Natural killer cell treated with Interleukin-12 subunit alpha and Interleukin-12 subunit beta and Interleukin-15 and Interleukin-18, amount 100 ng/mL, for 72 hours (primary cell): ENCODE measurements at regions not wholly inside any gene's neighbourhood (a gene's known extent, or its start where the extent isn't known, plus 50 kb on each side); places are given as distances from the start of the nearest gene placed in this dataset.

Experiments used
- ATAC-seq, 2 donors: fragments of 150-1000 bp; cut with Tn5 transposase in 1 of 2; sonication (Bioruptor Pico), chemical (Tn5 transposase) in 1 of 2; 2 replicates each; pipeline ENCODE4 v1.10.0; 2021
- DNase-seq: peaks from one replicate; pipeline ENCODE4 v3.0.0; 2022; ENCODE audit warnings: low spot score
- H3K27ac Mint-ChIP-seq, 2 donors: 1 replicate in 1 of 2; 2 replicates in 1 of 2; pipeline ENCODE4 v1.8.0; 2022; ENCODE audit warnings: mixed read lengths in 2 of 2, mild to moderate bottlenecking in 1 of 2, moderate library complexity in 1 of 2
- H3K27me3 Mint-ChIP-seq, 2 donors: 1 replicate in 1 of 2; 2 replicates in 1 of 2; pipeline ENCODE4 v1.8.0; 2022; ENCODE audit warnings: mixed read lengths in 2 of 2
- H3K36me3 Mint-ChIP-seq: one replicate; pipeline ENCODE4 v1.8.0; 2022; ENCODE audit warnings: mixed read lengths
- H3K4me1 Mint-ChIP-seq, 2 donors: 1 replicate in 1 of 2; 2 replicates in 1 of 2; pipeline ENCODE4 v1.8.0; 2022; ENCODE audit warnings: low read depth in 2 of 2, mixed read lengths in 2 of 2, mild to moderate bottlenecking in 1 of 2
- H3K4me3 Mint-ChIP-seq: one replicate; pipeline ENCODE4 v1.8.0; 2022; ENCODE audit warnings: mixed read lengths
- H3K9me3 Mint-ChIP-seq: 2 replicates; pipeline ENCODE4 v1.8.0; 2022; ENCODE audit warnings: mixed read lengths

GRCh38 chr17:79424471-79425185 lies 186.2 kb downstream of the RBFOX3 start:
- H3K9me3 Mint-ChIP-seq, result no peaks in the 10 kb centered on the region
- H3K27ac Mint-ChIP-seq, result no peak overlapping the region
- no peaks in the 10 kb centered on the region for H3K36me3 Mint-ChIP-seq
- DNase-seq (no peak), ATAC-seq (no peak)
- H3K4me1 Mint-ChIP-seq, result no peaks in the 10 kb centered on the region
- no peak overlapping the region for H3K4me3 Mint-ChIP-seq
- no peaks in the 10 kb centered on the region for H3K27me3 Mint-ChIP-seq

GRCh38 chr17:79423811-79424465 lies 186.9 kb downstream of the RBFOX3 start:
- no peak overlapping the region for H3K27ac Mint-ChIP-seq

GRCh38 chr17:79422236-79422635 lies 188.6 kb downstream of the RBFOX3 start:
- no peak overlapping the region for H3K27ac Mint-ChIP-seq
- ATAC-seq, result no peak
- no peak for DNase-seq

More at GRCh38 chr17:79423811-79424465, 186.9 kb downstream of the RBFOX3 start:
- Mint-ChIP-seq H3K27me3 (no peaks in the 10 kb centered on the region), H3K4me3 (no peak overlapping the region), H3K9me3 (no peaks in the 10 kb centered on the region), H3K36me3 (no peaks in the 10 kb centered on the region), H3K4me1 (no peaks in the 10 kb centered on the region)
- ATAC-seq, result no peak
- DNase-seq, result no peak

GRCh38 chr17:79420318-79421243 lies 190.3 kb downstream of the RBFOX3 start:
- no peaks in the 10 kb centered on the region for H3K4me1 Mint-ChIP-seq
- H3K9me3 Mint-ChIP-seq, result no peaks in the 10 kb centered on the region
- H3K27me3 Mint-ChIP-seq, result peaks cover 0 to 3% of the 10 kb centered on the region in 2 donors
- H3K4me3 Mint-ChIP-seq, result no peak overlapping the region
- ATAC-seq (no peak), DNase-seq (no peak)
- H3K27ac Mint-ChIP-seq, result no peak overlapping the region
- H3K36me3 Mint-ChIP-seq, result no peaks in the 10 kb centered on the region

More at GRCh38 chr17:79422236-79422635, 188.6 kb downstream of the RBFOX3 start:
- no peaks in the 10 kb centered on the region for H3K9me3 Mint-ChIP-seq
- no peaks in the 10 kb centered on the region for H3K36me3 Mint-ChIP-seq
- peaks cover 0 to 3% of the 10 kb centered on the region in 2 donors for H3K27me3 Mint-ChIP-seq
- no peak overlapping the region for H3K4me3 Mint-ChIP-seq
- H3K4me1 Mint-ChIP-seq, result no peaks in the 10 kb centered on the region

- H3K27me3 Mint-ChIP-seq, result peaks cover 0 to 3% of the 10 kb centered on the region in 2 donors
- H3K4me1 Mint-ChIP-seq, result no peaks in the 10 kb centered on the region
- no peak overlapping the region for H3K27ac Mint-ChIP-seq
- no peak for ATAC-seq
- no peak for DNase-seq
- H3K9me3 Mint-ChIP-seq, result no peaks in the 10 kb centered on the region
- no peaks in the 10 kb centered on the region for H3K36me3 Mint-ChIP-seq
- no peak overlapping the region for H3K4me3 Mint-ChIP-seq
Measured at GRCh38 chr17:79417476-79417988, 193.3 kb downstream of the RBFOX3 start.

- Mint-ChIP-seq H3K4me1 (no peaks in the 10 kb centered on the region), H3K27ac (no peak overlapping the region), H3K36me3 (no peaks in the 10 kb centered on the region), H3K4me3 (no peak overlapping the region), H3K9me3 (no peaks in the 10 kb centered on the region), H3K27me3 (peaks cover 0 to 3% of the 10 kb centered on the region in 2 donors)
- no peak for DNase-seq
- no peak for ATAC-seq
Measured at GRCh38 chr17:79415909-79416308, 194.9 kb downstream of the RBFOX3 start.

GRCh38 chr17:79415365-79415764 lies 195.5 kb downstream of the RBFOX3 start:
- no peak overlapping the region for H3K27ac Mint-ChIP-seq
- no peaks in the 10 kb centered on the region for H3K4me1 Mint-ChIP-seq
- no peaks in the 10 kb centered on the region for H3K36me3 Mint-ChIP-seq
- H3K27me3 Mint-ChIP-seq, result peaks cover 0 to 3% of the 10 kb centered on the region in 2 donors
- no peak for DNase-seq
- no peak for ATAC-seq
- no peaks in the 10 kb centered on the region for H3K9me3 Mint-ChIP-seq
- H3K4me3 Mint-ChIP-seq, result no peak overlapping the region

- H3K27me3 Mint-ChIP-seq, result peaks cover 0 to 3% of the 10 kb centered on the region in 2 donors
- no peak overlapping the region for H3K27ac Mint-ChIP-seq
- H3K36me3 Mint-ChIP-seq, result no peaks in the 10 kb centered on the region
- no peak overlapping the region for H3K4me3 Mint-ChIP-seq
- DNase-seq (no peak), ATAC-seq (no peak)
- H3K9me3 Mint-ChIP-seq, result no peaks in the 10 kb centered on the region
- no peaks in the 10 kb centered on the region for H3K4me1 Mint-ChIP-seq
Measured at GRCh38 chr17:79414793-79415211, 196.0 kb downstream of the RBFOX3 start.

- no peak overlapping the region for H3K27ac Mint-ChIP-seq
- H3K4me1 Mint-ChIP-seq, result no peaks in the 10 kb centered on the region
- no peaks in the 10 kb centered on the region for H3K36me3 Mint-ChIP-seq
- no peak overlapping the region for H3K4me3 Mint-ChIP-seq
- peaks cover 2 to 3% of the 10 kb centered on the region in 2 donors for H3K27me3 Mint-ChIP-seq
- H3K9me3 Mint-ChIP-seq, result no peaks in the 10 kb centered on the region
- no peak for ATAC-seq
- DNase-seq, result no peak
Measured at GRCh38 chr17:79414063-79414792, 196.6 kb downstream of the RBFOX3 start.

- Mint-ChIP-seq H3K4me3 (no peak overlapping the region), H3K27me3 (peaks cover 3 to 6% of the 10 kb centered on the region in 2 donors), H3K9me3 (no peaks in the 10 kb centered on the region), H3K4me1 (no peaks in the 10 kb centered on the region), H3K36me3 (no peaks in the 10 kb centered on the region), H3K27ac (no peak overlapping the region)
- DNase-seq (no peak), ATAC-seq (no peak)
Measured at GRCh38 chr17:79413611-79414010, 197.2 kb downstream of the RBFOX3 start.

GRCh38 chr17:79412886-79413390 lies 197.9 kb downstream of the RBFOX3 start:
- no peak overlapping the region for H3K4me3 Mint-ChIP-seq
- H3K4me1 Mint-ChIP-seq, result no peaks in the 10 kb centered on the region

GRCh38 chr17:79412110-79412509 lies 198.7 kb downstream of the RBFOX3 start:
- no peak overlapping the region for H3K4me3 Mint-ChIP-seq
- DNase-seq (no peak), ATAC-seq (no peak)
- peaks cover 8 to 13% of the 10 kb centered on the region in 2 donors for H3K27me3 Mint-ChIP-seq
- no peaks in the 10 kb centered on the region for H3K36me3 Mint-ChIP-seq
- no peaks in the 10 kb centered on the region for H3K4me1 Mint-ChIP-seq
- H3K27ac Mint-ChIP-seq, result no peak overlapping the region
- no peaks in the 10 kb centered on the region for H3K9me3 Mint-ChIP-seq

More at GRCh38 chr17:79412886-79413390, 197.9 kb downstream of the RBFOX3 start:
- Mint-ChIP-seq H3K27me3 (peaks cover 3 to 6% of the 10 kb centered on the region in 2 donors), H3K9me3 (no peaks in the 10 kb centered on the region), H3K27ac (no peak overlapping the region), H3K36me3 (no peaks in the 10 kb centered on the region)
- DNase-seq (no peak), ATAC-seq (no peak)

GRCh38 chr17:79411419-79411818 lies 199.4 kb downstream of the RBFOX3 start:
- H3K27me3 Mint-ChIP-seq, result peaks cover 12 to 18% of the 10 kb centered on the region in 2 donors
- H3K4me1 Mint-ChIP-seq, result no peaks in the 10 kb centered on the region
- no peak overlapping the region for H3K4me3 Mint-ChIP-seq
- H3K36me3 Mint-ChIP-seq, result no peaks in the 10 kb centered on the region
- DNase-seq (no peak), ATAC-seq (no peak)
- H3K27ac Mint-ChIP-seq, result no peak overlapping the region
- H3K9me3 Mint-ChIP-seq, result no peaks in the 10 kb centered on the region
